ENCODE measurements at regions not wholly inside any gene's neighbourhood (a gene's known extent, or its start where the extent isn't known, plus 50 kb on each side); places are given as distances from the start of the nearest gene placed in this dataset.
"Not testable (repeated sequence)": the region's sequence is repeated elsewhere in the genome, so short reads cannot be mapped to it uniquely, and the experiment has no call there.

DNA sequence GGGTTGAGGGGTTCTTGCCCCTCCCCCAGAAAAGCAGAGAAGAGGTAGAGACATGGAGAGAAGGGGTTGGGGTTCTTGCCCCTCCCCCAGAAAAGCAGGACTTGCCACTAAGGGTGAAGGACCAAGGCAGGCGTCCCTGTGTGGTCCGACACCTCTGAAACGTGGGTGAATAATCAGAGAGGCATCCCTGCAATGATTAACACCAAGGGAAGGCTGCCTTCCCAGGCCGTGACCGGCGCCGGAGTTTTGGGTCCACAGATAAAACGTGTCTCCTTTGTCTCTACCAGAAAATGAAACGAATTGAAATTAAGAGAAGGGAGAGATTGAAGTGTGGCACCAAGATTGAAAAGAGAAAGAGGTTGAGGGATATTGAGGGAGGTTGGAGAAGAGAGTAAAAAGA lies 778.2 kb downstream of the UQCRFS1 start:
- TF ChIP-seq, protein P1, sequence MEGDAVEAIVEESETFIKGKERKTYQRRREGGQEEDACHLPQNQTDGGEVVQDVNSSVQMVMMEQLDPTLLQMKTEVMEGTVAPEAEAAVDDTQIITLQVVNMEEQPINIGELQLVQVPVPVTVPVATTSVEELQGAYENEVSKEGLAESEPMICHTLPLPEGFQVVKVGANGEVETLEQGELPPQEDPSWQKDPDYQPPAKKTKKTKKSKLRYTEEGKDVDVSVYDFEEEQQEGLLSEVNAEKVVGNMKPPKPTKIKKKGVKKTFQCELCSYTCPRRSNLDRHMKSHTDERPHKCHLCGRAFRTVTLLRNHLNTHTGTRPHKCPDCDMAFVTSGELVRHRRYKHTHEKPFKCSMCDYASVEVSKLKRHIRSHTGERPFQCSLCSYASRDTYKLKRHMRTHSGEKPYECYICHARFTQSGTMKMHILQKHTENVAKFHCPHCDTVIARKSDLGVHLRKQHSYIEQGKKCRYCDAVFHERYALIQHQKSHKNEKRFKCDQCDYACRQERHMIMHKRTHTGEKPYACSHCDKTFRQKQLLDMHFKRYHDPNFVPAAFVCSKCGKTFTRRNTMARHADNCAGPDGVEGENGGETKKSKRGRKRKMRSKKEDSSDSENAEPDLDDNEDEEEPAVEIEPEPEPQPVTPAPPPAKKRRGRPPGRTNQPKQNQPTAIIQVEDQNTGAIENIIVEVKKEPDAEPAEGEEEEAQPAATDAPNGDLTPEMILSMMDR (IDR thresholded peaks at IDR 0.05), result not testable (repeated sequence)
- TF ChIP-seq MAZ (IDR thresholded peaks at IDR 0.05; ENCODE audit: borderline replicate concordance, low read depth, low read length); EP300 (IDR thresholded peaks at IDR 0.05); JUNB (IDR thresholded peaks at IDR 0.05); JUN (IDR thresholded peaks at IDR 0.05); RAD21 (conservative IDR thresholded peaks at IDR 0.05 in 1 of 2, IDR thresholded peaks at IDR 0.05 in 1 of 2); HDAC2 (IDR thresholded peaks at IDR 0.05): not testable (repeated sequence)
- TF ChIP-seq, protein P2, sequence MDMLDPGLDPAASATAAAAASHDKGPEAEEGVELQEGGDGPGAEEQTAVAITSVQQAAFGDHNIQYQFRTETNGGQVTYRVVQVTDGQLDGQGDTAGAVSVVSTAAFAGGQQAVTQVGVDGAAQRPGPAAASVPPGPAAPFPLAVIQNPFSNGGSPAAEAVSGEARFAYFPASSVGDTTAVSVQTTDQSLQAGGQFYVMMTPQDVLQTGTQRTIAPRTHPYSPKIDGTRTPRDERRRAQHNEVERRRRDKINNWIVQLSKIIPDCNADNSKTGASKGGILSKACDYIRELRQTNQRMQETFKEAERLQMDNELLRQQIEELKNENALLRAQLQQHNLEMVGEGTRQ (IDR thresholded peaks at IDR 0.05), result not testable (repeated sequence)

Data from A549 (cell line).